Skeletal muscle satellite cell (primary cell): ENCODE measurements at regions not wholly inside any gene's neighbourhood (a gene's known extent, or its start where the extent isn't known, plus 50 kb on each side); places are given as distances from the start of the nearest gene placed in this dataset.
A peak's percentile ranks its signal among the peaks of the same experiment; 100 is the strongest.

Experiments used
- H3K27me3 ChIP-seq: 2 replicates; pipeline ENCODE4 v1.7.0; 2013; ENCODE audit warnings: low read length; ENCODE audit not compliant: control insufficient read depth, insufficient read depth
- H3K36me3 ChIP-seq: 2 replicates; pipeline ENCODE4 v1.7.0; 2013; ENCODE audit warnings: mild to moderate bottlenecking, control low read depth, low read length; ENCODE audit not compliant: insufficient read depth
- H3K4me1 ChIP-seq: 2 replicates; pipeline ENCODE4 v1.7.0; 2013; ENCODE audit warnings: low read length; ENCODE audit not compliant: control insufficient read depth, insufficient read depth
- H3K4me2 ChIP-seq: 2 replicates; pipeline ENCODE4 v1.7.0; 2013; ENCODE audit warnings: mild to moderate bottlenecking, low read length
- H3K4me3 ChIP-seq: 2 replicates; pipeline ENCODE4 v1.7.0; 2013; ENCODE audit warnings: low read length
- H3K9ac ChIP-seq: 2 replicates; pipeline ENCODE4 v1.7.0; 2013; ENCODE audit warnings: mild to moderate bottlenecking, low read depth, low read length, moderate library complexity
- H3K9me3 ChIP-seq: replicated peaks from 2 replicates; pipeline ENCODE4 v1.7.0; 2013; ENCODE audit warnings: mild to moderate bottlenecking, control low read depth, low read length

- H3K9ac ChIP-seq: no peak overlapping the region
- H3K4me2 ChIP-seq: no peak overlapping the region
- H3K4me1 ChIP-seq: no peaks in the 10 kb centered on the region
- no peak overlapping the region for H3K4me3 ChIP-seq
- H3K36me3 ChIP-seq: no peaks in the 10 kb centered on the region
- no peaks in the 10 kb centered on the region for H3K9me3 ChIP-seq
- peaks cover 3% of the 10 kb centered on the region for H3K27me3 ChIP-seq
Observed at GRCh38 chr1:232493869-232494268, 136.1 kb downstream of the SIPA1L2 start.

DNA sequence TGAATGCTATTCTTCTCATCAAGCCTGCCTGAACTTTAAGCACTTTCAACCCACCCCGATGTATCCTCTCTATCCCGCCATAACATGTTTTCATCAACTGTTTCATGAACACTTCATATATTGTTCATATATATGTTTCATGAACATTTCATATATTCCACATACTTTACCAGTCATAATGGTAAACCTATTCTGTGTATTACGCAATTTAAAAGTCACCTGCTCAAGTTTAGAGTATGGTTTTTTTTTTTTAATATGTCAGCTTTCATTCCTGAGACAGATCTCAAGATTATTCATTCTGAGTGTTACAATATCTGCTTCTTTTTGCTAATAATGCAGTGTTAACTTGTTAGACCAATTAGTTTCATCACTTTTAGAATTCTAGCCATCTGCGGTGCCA, 140.7 kb downstream of the SIPA1L2 start:
- Histone ChIP-seq H3K4me3 (no peak overlapping the region), H3K9me3 (no peaks in the 10 kb centered on the region), H3K36me3 (no peaks in the 10 kb centered on the region), H3K9ac (no peak overlapping the region), H3K27me3 (no peaks in the 10 kb centered on the region), H3K4me1 (peaks cover 12% of the 10 kb centered on the region), H3K4me2 (no peak overlapping the region)

DNA sequence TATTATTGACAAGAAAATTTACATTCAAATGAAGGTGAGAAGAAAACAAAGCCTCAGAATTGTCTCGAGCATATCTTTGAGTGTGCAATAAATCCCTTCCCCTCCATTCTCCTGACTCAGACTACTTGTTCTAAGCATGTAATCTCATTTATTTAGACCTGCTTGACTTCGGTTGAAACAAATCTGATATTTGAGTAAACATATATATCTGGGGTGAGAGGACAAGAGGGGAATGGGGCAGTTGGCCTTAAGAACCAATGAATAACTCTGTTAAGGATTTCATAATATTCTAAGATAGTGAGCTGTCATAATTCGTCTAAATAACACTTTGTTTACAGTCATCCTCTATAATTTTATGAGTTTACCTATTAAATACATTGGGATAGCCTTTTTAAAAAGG, 142.7 kb downstream of the SIPA1L2 start:
- H3K4me3 ChIP-seq: no peak overlapping the region
- H3K27me3 ChIP-seq: no peaks in the 10 kb centered on the region
- H3K4me1 ChIP-seq: peaks cover 12% of the 10 kb centered on the region
- no peaks in the 10 kb centered on the region for H3K9me3 ChIP-seq
- H3K36me3 ChIP-seq: no peaks in the 10 kb centered on the region
- no peak overlapping the region for H3K4me2 ChIP-seq
- H3K9ac ChIP-seq: no peak overlapping the region

- Histone ChIP-seq H3K9me3 (no peaks in the 10 kb centered on the region), H3K36me3 (no peaks in the 10 kb centered on the region)
Observed at GRCh38 chr1:232486454-232487207, 143.3 kb downstream of the SIPA1L2 start.

DNA sequence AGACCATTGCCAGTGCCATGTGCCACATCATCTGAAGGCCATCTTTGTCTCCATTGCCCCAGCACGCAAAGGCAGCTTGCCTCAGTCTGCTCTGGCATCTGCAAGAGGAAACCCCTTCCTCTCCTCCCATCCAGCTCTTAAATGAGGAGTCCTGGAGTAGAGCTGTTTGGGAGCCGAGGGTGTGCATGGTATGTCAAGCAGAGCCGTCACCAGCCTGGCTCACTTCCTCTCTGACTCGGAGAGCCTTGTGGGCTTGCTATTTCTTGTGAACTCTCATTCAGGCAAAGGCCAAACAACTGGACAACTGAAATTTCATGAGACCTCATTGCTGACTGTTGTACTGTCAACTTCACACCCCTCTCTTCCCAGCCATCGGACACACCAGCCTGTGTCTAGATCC, 143.9 kb downstream of the SIPA1L2 start:
- Histone ChIP-seq H3K9me3 (no peaks in the 10 kb centered on the region), H3K4me1 (peaks cover 12% of the 10 kb centered on the region), H3K36me3 (no peaks in the 10 kb centered on the region), H3K4me2 (no peak overlapping the region), H3K27me3 (no peaks in the 10 kb centered on the region), H3K9ac (no peak overlapping the region), H3K4me3 (no peak overlapping the region)

More at GRCh38 chr1:232486454-232487207, 143.3 kb downstream of the SIPA1L2 start:
- H3K4me3 ChIP-seq: no peak overlapping the region
- no peaks in the 10 kb centered on the region for H3K27me3 ChIP-seq
- H3K4me2 ChIP-seq: no peak overlapping the region
- peaks cover 12% of the 10 kb centered on the region for H3K4me1 ChIP-seq
- no peak overlapping the region for H3K9ac ChIP-seq

GRCh38 chr1:232484856-232485255, 145.1 kb downstream of the SIPA1L2 start:
- H3K27me3 ChIP-seq: no peaks in the 10 kb centered on the region
- H3K9me3 ChIP-seq: no peaks in the 10 kb centered on the region

GRCh38 chr1:232483826-232484225, 146.1 kb downstream of the SIPA1L2 start:
- H3K27me3 ChIP-seq: peaks cover 6% of the 10 kb centered on the region
- no peak overlapping the region for H3K4me2 ChIP-seq
- no peak overlapping the region for H3K9ac ChIP-seq
- peaks cover 12% of the 10 kb centered on the region for H3K4me1 ChIP-seq
- H3K36me3 ChIP-seq: no peaks in the 10 kb centered on the region
- H3K9me3 ChIP-seq: no peaks in the 10 kb centered on the region
- no peak overlapping the region for H3K4me3 ChIP-seq

More at GRCh38 chr1:232484856-232485255, 145.1 kb downstream of the SIPA1L2 start:
- Histone ChIP-seq H3K4me1 (peaks cover 12% of the 10 kb centered on the region), H3K4me2 (no peak overlapping the region), H3K36me3 (no peaks in the 10 kb centered on the region), H3K4me3 (no peak overlapping the region), H3K9ac (no peak overlapping the region)

GRCh38 chr1:232481091-232481490, 148.8 kb downstream of the SIPA1L2 start:
- peaks cover 15% of the 10 kb centered on the region for H3K4me1 ChIP-seq
- H3K9ac ChIP-seq: no peak overlapping the region
- H3K9me3 ChIP-seq: no peaks in the 10 kb centered on the region
- H3K4me3 ChIP-seq: no peak overlapping the region
- H3K27me3 ChIP-seq: peaks cover 6% of the 10 kb centered on the region
- H3K36me3 ChIP-seq: no peaks in the 10 kb centered on the region
- no peak overlapping the region for H3K4me2 ChIP-seq

GRCh38 chr1:232477728-232478127, 152.2 kb downstream of the SIPA1L2 start:
- Histone ChIP-seq H3K9me3 (no peaks in the 10 kb centered on the region), H3K4me2 (peak overlapping the region; percentile 35), H3K9ac (no peak overlapping the region), H3K36me3 (no peaks in the 10 kb centered on the region), H3K4me1 (peaks cover 28% of the 10 kb centered on the region), H3K4me3 (no peak overlapping the region), H3K27me3 (peaks cover 6% of the 10 kb centered on the region)

DNA sequence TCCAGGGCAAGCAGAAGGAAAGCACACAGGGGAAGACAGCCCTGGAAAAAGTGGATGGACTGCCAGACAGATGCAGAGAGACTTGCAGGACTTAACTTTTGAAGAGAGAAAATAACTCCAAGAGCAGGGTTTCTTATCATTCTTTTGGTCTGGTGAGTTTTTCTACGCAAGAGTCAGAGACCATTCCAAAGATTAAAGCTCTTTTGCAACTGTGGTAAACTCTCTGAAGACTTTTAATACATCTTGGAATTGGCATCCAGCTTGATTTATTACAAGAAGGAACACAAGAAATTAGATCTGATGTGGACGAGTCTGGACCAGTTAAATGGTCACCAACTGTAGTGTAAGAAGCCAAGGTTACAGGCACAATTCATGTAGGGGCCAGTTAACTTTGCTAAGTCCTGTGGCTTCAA, 153.4 kb downstream of the SIPA1L2 start:
- Histone ChIP-seq H3K9me3 (no peaks in the 10 kb centered on the region), H3K36me3 (no peaks in the 10 kb centered on the region), H3K27me3 (peaks cover 6% of the 10 kb centered on the region), H3K4me2 (no peak overlapping the region), H3K4me1 (peaks cover 38% of the 10 kb centered on the region), H3K4me3 (no peak overlapping the region), H3K9ac (no peak overlapping the region)

GRCh38 chr1:232474826-232475225, 155.1 kb downstream of the SIPA1L2 start:
- Histone ChIP-seq H3K9ac (no peak overlapping the region), H3K4me1 (peaks cover 38% of the 10 kb centered on the region), H3K4me2 (no peak overlapping the region), H3K4me3 (no peak overlapping the region), H3K9me3 (no peaks in the 10 kb centered on the region), H3K36me3 (no peaks in the 10 kb centered on the region), H3K27me3 (peaks cover 6% of the 10 kb centered on the region)

DNA sequence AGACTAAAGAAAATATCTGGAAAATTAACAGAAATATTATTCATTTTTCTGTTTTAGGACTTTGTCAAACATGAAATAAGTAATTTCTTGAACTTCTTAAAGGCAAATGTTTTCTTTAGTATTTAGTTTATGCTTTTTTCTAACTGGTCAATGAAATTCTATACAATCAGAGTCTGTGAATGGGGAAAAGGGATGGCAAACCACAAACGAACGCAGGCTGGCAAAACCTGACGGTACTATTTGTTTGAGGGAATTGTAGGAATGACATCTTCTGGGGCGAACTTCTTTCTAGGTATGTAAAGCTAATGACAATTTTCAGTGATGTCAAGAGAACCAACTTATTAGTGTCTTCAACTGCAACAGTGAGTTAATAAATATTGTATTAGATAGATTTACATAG, 156.0 kb downstream of the SIPA1L2 start:
- H3K9ac ChIP-seq: no peak overlapping the region
- H3K4me2 ChIP-seq: no peak overlapping the region
- no peak overlapping the region for H3K4me3 ChIP-seq
- no peaks in the 10 kb centered on the region for H3K9me3 ChIP-seq
- H3K27me3 ChIP-seq: no peaks in the 10 kb centered on the region
- H3K36me3 ChIP-seq: no peaks in the 10 kb centered on the region
- H3K4me1 ChIP-seq: peaks cover 38% of the 10 kb centered on the region
